ENCODE measurements at regions not wholly inside any gene's neighbourhood (a gene's known extent, or its start where the extent isn't known, plus 50 kb on each side); places are given as distances from the start of the nearest gene placed in this dataset.

DNA sequence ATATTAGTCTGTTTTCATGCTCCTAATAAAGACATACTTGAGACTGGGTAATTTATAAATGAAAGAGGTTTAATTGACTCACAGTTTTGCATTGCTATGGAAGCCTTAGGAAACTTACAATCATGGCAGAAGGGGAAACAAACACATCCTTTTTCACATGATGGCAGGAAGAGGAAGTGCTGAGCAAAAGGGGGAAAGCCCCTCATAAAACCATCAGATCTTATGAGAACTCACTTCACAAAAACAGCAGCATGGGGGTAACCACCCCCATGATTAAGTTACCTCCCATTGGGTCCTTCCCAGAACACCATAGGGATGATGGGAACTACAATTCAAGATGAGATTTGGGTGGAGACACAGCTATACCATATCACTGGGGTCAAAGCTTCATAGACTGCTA lies 254.2 kb downstream of the ERMARD start:
- no peak for TF ChIP-seq CTCF (IDR thresholded peaks at IDR 0.05; ENCODE audit: insufficient read depth, low read length, poor library complexity, severe bottlenecking)
- TF ChIP-seq EZH2phosphoT487 (conservative IDR thresholded peaks at IDR 0.05; ENCODE audit: low read length) = no peak

Measured in SU-DHL-6 (cell line).